Astrocyte (in vitro differentiated cells and primary cell): ENCODE measurements at regions not wholly inside any gene's neighbourhood (a gene's known extent, or its start where the extent isn't known, plus 50 kb on each side); places are given as distances from the start of the nearest gene placed in this dataset.

ENCODE experiments used
- DNase-seq: peaks from one replicate; pipeline ENCODE4 v3.0.0-alpha.2; 2010; ENCODE audit warnings: low read depth
- FAIRE-seq: peaks from 2 replicates; lab custom pipeline; 2011; peaks lifted over from hg19 to GRCh38; lab: Jason Lieb, UNC
- H2AFZ ChIP-seq: 2 replicates; pipeline ENCODE4 v1.6.0; 2012; ENCODE audit warnings: low read depth, low read length, inconsistent platforms
- H3K27ac ChIP-seq: 2 replicates; pipeline ENCODE4 v1.5.1; 2011; ENCODE audit warnings: low read depth, low read length, inconsistent platforms
- H3K27me3 ChIP-seq: 2 replicates; pipeline ENCODE4 v1.6.0; 2011; ENCODE audit warnings: low read length, inconsistent platforms; ENCODE audit not compliant: insufficient read depth
- H3K36me3 ChIP-seq: 2 replicates; pipeline ENCODE4 v1.5.1; 2011; ENCODE audit warnings: low read length, inconsistent platforms; ENCODE audit not compliant: insufficient read depth
- H3K4me1 ChIP-seq: 2 replicates; pipeline ENCODE4 v1.5.1; 2011; ENCODE audit warnings: low read length, inconsistent platforms; ENCODE audit not compliant: insufficient read depth
- H3K4me2 ChIP-seq: 2 replicates; pipeline ENCODE4 v1.6.0; 2012; ENCODE audit warnings: low read length, inconsistent platforms
- H3K4me3 ChIP-seq: 2 replicates; pipeline ENCODE4 v1.5.1; 2011; ENCODE audit warnings: low read depth, mild to moderate bottlenecking, low read length, inconsistent platforms; ENCODE audit not compliant: insufficient read depth
- H3K79me2 ChIP-seq: 2 replicates; pipeline ENCODE4 v1.6.0; 2012; ENCODE audit warnings: mild to moderate bottlenecking, low read length, inconsistent platforms; ENCODE audit not compliant: insufficient read depth
- H3K9ac ChIP-seq: 2 replicates; pipeline ENCODE4 v1.6.0; 2012; ENCODE audit warnings: mild to moderate bottlenecking, low read length, inconsistent platforms
- H3K9me3 ChIP-seq: 2 replicates; pipeline ENCODE4 v1.5.1; 2012; ENCODE audit warnings: low read depth, mild to moderate bottlenecking, low read length, inconsistent platforms; ENCODE audit not compliant: insufficient read depth
- H4K20me1 ChIP-seq: 2 replicates; pipeline ENCODE4 v1.6.0; 2012; ENCODE audit warnings: low read length, inconsistent platforms; ENCODE audit not compliant: insufficient read depth
- H3K27ac Mint-ChIP-seq: one replicate; pipeline ENCODE4 v1.8.0; 2021; ENCODE audit warnings: mild to moderate bottlenecking, mixed read lengths; ENCODE audit not compliant: unreplicated experiment
- H3K27me3 Mint-ChIP-seq: one replicate; pipeline ENCODE4 v1.8.0; 2021; ENCODE audit warnings: low read depth, mixed read lengths; ENCODE audit not compliant: unreplicated experiment
- H3K36me3 Mint-ChIP-seq: one replicate; pipeline ENCODE4 v1.8.0; 2021; ENCODE audit warnings: low read depth, mixed read lengths; ENCODE audit not compliant: unreplicated experiment
- H3K4me1 Mint-ChIP-seq: one replicate; pipeline ENCODE4 v1.8.0; 2021; ENCODE audit warnings: low read depth, mixed read lengths; ENCODE audit not compliant: unreplicated experiment
- H3K4me3 Mint-ChIP-seq: one replicate; pipeline ENCODE4 v1.8.0; 2021; ENCODE audit warnings: mild to moderate bottlenecking, moderate library complexity, mixed read lengths; ENCODE audit not compliant: unreplicated experiment
- H3K9me3 Mint-ChIP-seq: one replicate; pipeline ENCODE4 v1.8.0; 2021; ENCODE audit warnings: mild to moderate bottlenecking, mixed read lengths; ENCODE audit not compliant: unreplicated experiment
- EZH2 ChIP-seq: IDR thresholded peaks from 2 replicates; pipeline ENCODE4 v1.6.1; 2012; ENCODE audit warnings: mild to moderate bottlenecking, low read length, inconsistent platforms; ENCODE audit not compliant: insufficient read depth
- TF ChIP-seq, protein P1 (sequence below): IDR thresholded peaks from 2 replicates; pipeline ENCODE4 v1.5.1; 2011; ENCODE audit warnings: low read depth, mild to moderate bottlenecking, inconsistent platforms, low read length, moderate library complexity; ENCODE audit not compliant: insufficient read depth

DNA sequence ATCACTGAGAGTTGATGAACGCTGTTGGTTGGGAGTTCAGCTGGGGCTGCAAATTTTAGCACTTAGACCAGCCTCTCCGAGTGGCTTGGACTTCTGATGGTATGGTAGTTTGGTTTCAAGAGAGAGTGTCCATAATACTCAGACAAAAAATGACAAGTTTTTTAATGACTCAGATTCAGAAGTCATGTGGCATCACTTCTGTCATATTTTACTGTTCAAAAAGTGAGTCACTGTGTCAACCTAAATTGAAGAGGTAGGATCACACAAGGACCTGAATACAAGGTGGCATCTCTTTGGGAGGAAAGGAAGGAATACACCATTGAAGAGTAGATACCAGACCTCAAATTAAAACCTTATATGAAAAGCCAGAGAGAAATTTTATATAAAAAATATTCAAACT lies 99.1 kb upstream of the CHMP2B start:
- H3K79me2 ChIP-seq = no peaks in the 10 kb centered on the region
- no peaks in the 10 kb centered on the region for H3K27me3 Mint-ChIP-seq
- FAIRE-seq (no peak), DNase-seq (no peak)
- no peaks in the 10 kb centered on the region for H3K36me3 Mint-ChIP-seq
- H3K9me3 Mint-ChIP-seq = no peaks in the 10 kb centered on the region
- no peak overlapping the region for H3K9ac ChIP-seq
- H3K4me3 ChIP-seq = no peak overlapping the region
- no peaks in the 10 kb centered on the region for H3K9me3 ChIP-seq
- H4K20me1 ChIP-seq = no peaks in the 10 kb centered on the region
- H3K4me2 ChIP-seq = no peak overlapping the region
- no peaks in the 10 kb centered on the region for H3K27me3 ChIP-seq
- H3K4me1 ChIP-seq = no peaks in the 10 kb centered on the region
- H3K4me3 Mint-ChIP-seq = no peak overlapping the region
- no peak overlapping the region for H3K27ac ChIP-seq
- no peaks in the 10 kb centered on the region for H3K36me3 ChIP-seq
- H2AFZ ChIP-seq = no peak overlapping the region
- no peak overlapping the region for H3K27ac Mint-ChIP-seq
- peaks cover 6% of the 10 kb centered on the region for H3K4me1 Mint-ChIP-seq
- no peak for TF ChIP-seq EZH2
- TF ChIP-seq, protein P1, sequence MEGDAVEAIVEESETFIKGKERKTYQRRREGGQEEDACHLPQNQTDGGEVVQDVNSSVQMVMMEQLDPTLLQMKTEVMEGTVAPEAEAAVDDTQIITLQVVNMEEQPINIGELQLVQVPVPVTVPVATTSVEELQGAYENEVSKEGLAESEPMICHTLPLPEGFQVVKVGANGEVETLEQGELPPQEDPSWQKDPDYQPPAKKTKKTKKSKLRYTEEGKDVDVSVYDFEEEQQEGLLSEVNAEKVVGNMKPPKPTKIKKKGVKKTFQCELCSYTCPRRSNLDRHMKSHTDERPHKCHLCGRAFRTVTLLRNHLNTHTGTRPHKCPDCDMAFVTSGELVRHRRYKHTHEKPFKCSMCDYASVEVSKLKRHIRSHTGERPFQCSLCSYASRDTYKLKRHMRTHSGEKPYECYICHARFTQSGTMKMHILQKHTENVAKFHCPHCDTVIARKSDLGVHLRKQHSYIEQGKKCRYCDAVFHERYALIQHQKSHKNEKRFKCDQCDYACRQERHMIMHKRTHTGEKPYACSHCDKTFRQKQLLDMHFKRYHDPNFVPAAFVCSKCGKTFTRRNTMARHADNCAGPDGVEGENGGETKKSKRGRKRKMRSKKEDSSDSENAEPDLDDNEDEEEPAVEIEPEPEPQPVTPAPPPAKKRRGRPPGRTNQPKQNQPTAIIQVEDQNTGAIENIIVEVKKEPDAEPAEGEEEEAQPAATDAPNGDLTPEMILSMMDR = no peak

DNA sequence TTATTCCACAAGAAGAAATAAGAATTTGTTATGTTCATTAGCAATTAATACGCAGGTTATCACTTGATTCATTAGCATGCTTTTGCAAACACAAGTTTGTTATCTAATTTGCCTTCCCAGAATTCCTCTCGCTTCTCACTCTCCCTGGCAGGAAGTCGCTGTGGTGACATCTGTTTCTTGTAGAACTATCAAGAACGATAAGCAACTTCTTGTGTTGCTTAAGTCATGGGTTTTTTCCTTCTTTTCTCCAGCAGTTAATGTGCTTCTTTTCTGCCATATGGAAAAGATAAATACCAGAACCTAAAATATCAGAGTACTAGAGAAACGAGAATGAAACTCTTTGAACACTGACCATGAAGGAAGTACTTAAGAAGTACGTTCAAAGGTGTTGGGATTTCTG lies 99.8 kb upstream of the CHMP2B start:
- Histone ChIP-seq H3K27ac (no peak overlapping the region), H2AFZ (no peak overlapping the region), H3K36me3 (no peaks in the 10 kb centered on the region), H3K4me2 (no peak overlapping the region), H3K27me3 (no peaks in the 10 kb centered on the region), H3K9me3 (no peaks in the 10 kb centered on the region), H3K4me1 (no peaks in the 10 kb centered on the region), H3K4me3 (no peak overlapping the region), H3K9ac (no peak overlapping the region), H4K20me1 (no peaks in the 10 kb centered on the region), H3K79me2 (no peaks in the 10 kb centered on the region)
- no peak for FAIRE-seq
- no peaks in the 10 kb centered on the region for H3K27me3 Mint-ChIP-seq
- H3K27ac Mint-ChIP-seq = no peak overlapping the region
- no peak for DNase-seq
- H3K4me1 Mint-ChIP-seq = peaks cover 6% of the 10 kb centered on the region
- H3K4me3 Mint-ChIP-seq = no peak overlapping the region
- no peaks in the 10 kb centered on the region for H3K36me3 Mint-ChIP-seq
- TF ChIP-seq EZH2 = no peak
- TF ChIP-seq, protein P1 = no peak
- H3K9me3 Mint-ChIP-seq = no peaks in the 10 kb centered on the region

DNA sequence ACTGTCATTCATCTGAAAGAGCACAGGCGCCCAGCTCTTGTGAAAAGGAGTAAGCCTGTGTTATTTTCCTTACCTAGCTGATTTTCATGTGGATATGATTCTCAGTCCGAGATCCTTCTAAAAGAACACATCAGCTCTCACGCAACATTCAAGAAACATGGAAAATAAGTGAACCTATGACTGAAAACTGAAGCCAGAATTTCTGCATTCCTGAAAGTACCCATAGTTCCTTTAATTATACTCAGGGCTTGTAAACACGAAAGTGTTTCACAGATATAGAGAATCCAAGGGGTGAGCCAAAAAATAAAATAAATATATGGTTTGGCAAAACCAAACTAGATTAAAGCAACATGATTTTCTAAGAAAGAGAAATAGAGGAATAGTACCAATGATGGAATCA lies 100.8 kb upstream of the CHMP2B start:
- TF ChIP-seq EZH2 = no peak
- Mint-ChIP-seq H3K36me3 (no peaks in the 10 kb centered on the region), H3K4me1 (peaks cover 4% of the 10 kb centered on the region), H3K27me3 (no peaks in the 10 kb centered on the region), H3K4me3 (no peak overlapping the region), H3K27ac (no peak overlapping the region), H3K9me3 (no peaks in the 10 kb centered on the region)
- H3K27ac ChIP-seq = no peak overlapping the region
- DNase-seq (no peak), FAIRE-seq (no peak)
- H3K9ac ChIP-seq = no peak overlapping the region
- no peaks in the 10 kb centered on the region for H3K36me3 ChIP-seq
- H3K4me3 ChIP-seq = no peak overlapping the region
- no peaks in the 10 kb centered on the region for H3K27me3 ChIP-seq
- no peaks in the 10 kb centered on the region for H3K79me2 ChIP-seq
- H3K9me3 ChIP-seq = no peaks in the 10 kb centered on the region
- H3K4me1 ChIP-seq = no peaks in the 10 kb centered on the region
- H2AFZ ChIP-seq = no peak overlapping the region
- H3K4me2 ChIP-seq = no peak overlapping the region
- no peaks in the 10 kb centered on the region for H4K20me1 ChIP-seq
